ENCODE measurements at regions not wholly inside any gene's neighbourhood (a gene's known extent, or its start where the extent isn't known, plus 50 kb on each side); places are given as distances from the start of the nearest gene placed in this dataset.

GRCh38 chr5:159773062-159773924 is 143.0 kb upstream of the ADRA1B start (continued):
- TF ChIP-seq CREB1 (IDR thresholded peaks at IDR 0.05), result peak; percentile 41; the same call in 1 of the 2 replicates
- 0 out of 2 replicates have a peak, but pooled peaks have one; percentile 33 for TF ChIP-seq CREB1 (CRISPR knock-in tag; IDR thresholded peaks at IDR 0.05)
- peak; percentile 58 to 75 for TF ChIP-seq RAD21 (CRISPR knock-in tag; conservative IDR thresholded peaks at IDR 0.05 in 1 of 2, IDR thresholded peaks at IDR 0.05 in 1 of 2)
- TF ChIP-seq ZFX (CRISPR knock-in tag; IDR thresholded peaks at IDR 0.05), result 0 out of 2 replicates have a peak, but pooled peaks have one; percentile 33
- TF ChIP-seq ETV1 (tag; conservative IDR thresholded peaks at IDR 0.05; ENCODE audit: low read depth), result no peak
- no peak for TF ChIP-seq SMAD3 (CRISPR knock-in tag; conservative IDR thresholded peaks at IDR 0.05)
- peak; percentile 93 for TF ChIP-seq SMAD4 (CRISPR knock-in tag; conservative IDR thresholded peaks at IDR 0.05)
- peak; percentile 16; the same call in 1 of the 2 replicates for TF ChIP-seq ZEB2 (IDR thresholded peaks at IDR 0.05)
- TF ChIP-seq TOE1 (IDR thresholded peaks at IDR 0.05; ENCODE audit: borderline replicate concordance), result peak; percentile 87
- TF ChIP-seq TOE1 (CRISPR knock-in tag; IDR thresholded peaks at IDR 0.05; ENCODE audit: borderline replicate concordance, low read depth), result no peak
- no peak for TF ChIP-seq TAL1 (IDR thresholded peaks at IDR 0.05)
- peak; percentile 64 for TF ChIP-seq USF1 (CRISPR knock-in tag; IDR thresholded peaks at IDR 0.05)
- TF ChIP-seq EGR1 (conservative IDR thresholded peaks at IDR 0.05), result peak; percentile 63
- TF ChIP-seq ZBTB9 (CRISPR knock-in tag; IDR thresholded peaks at IDR 0.05), result 0 out of 2 replicates have a peak, but pooled peaks have one; percentile 68
- TF ChIP-seq RBFOX2 (IDR thresholded peaks at IDR 0.05; ENCODE audit: low read depth, low read length), result peak; percentile 50
- TF ChIP-seq ZNF41 (CRISPR knock-in tag; conservative IDR thresholded peaks at IDR 0.05), result no peak
- TF ChIP-seq RAD51 (IDR thresholded peaks at IDR 0.05; ENCODE audit: borderline replicate concordance, low read depth), result peak; percentile 83
- no peak for TF ChIP-seq TRIM24 (IDR thresholded peaks at IDR 0.05)
- 0 out of 2 replicates have a peak, but pooled peaks have one; percentile 52 for TF ChIP-seq RREB1 (CRISPR knock-in tag; IDR thresholded peaks at IDR 0.05)
- no peak for TF ChIP-seq KLF6 (CRISPR knock-in tag; IDR thresholded peaks at IDR 0.05; ENCODE audit: borderline replicate concordance)
- TF ChIP-seq ZNF75A (CRISPR knock-in tag; IDR thresholded peaks at IDR 0.05), result no peak
- TF ChIP-seq ZC3H8 (IDR thresholded peaks at IDR 0.05), result no peak
